NCI-H1105 treated with DMSO at 0.1 percent for 48 hours (cell line): ENCODE measurements at regions not wholly inside any gene's neighbourhood (a gene's known extent, or its start where the extent isn't known, plus 50 kb on each side); places are given as distances from the start of the nearest gene placed in this dataset.

Source experiments
- DNase-seq: peaks from one replicate; lab custom pipeline; 2025; lab: John Stamatoyannopoulos, UW

- DNase-seq = no peak
Observed at GRCh38 chr18:55732227-55733106, 144.5 kb upstream of the TCF4 start.

GRCh38 chr18:55731594-55732042 is 143.6 kb upstream of the TCF4 start:
- DNase-seq = no peak

DNA sequence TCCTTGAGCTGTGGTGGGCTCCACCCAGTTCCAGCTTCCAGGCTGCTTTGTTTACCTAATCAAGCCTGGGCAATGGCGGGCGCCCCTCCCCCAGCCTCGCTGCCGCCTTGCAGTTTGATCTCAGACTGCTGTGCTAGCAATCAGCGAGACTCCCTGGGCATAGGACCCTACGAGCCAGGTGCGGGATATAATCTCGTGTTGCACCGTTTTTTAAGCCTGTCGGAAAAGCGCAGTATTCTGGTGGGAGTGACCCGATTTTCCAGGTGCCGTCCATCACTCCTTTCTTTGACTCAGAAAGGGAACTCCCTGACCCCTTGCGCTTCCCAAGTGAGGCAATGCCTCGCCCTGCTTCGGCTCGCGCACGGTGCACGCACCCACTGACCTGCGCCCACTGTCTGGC is 133.0 kb upstream of the TCF4 start:
- peak; percentile 55 for DNase-seq

DNA sequence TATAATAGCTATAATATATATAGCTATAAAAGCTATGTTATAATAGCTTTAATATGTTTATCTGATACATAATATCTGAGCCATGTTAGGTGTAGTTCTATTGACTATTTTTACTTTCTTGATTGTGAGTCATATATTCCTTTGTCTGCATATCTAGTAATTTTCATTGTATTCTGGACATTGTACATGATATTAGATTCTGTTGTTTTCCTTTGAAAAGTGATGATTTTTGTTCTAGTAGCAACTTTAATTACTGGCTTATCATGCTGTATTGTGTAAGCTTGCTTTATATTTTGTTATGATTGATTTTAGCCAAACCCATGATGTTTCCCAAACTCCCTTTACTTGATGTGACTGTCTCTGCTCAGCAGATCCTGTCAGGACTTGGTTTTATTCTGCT is 125.7 kb upstream of the TCF4 start:
- no peak for DNase-seq

- no peak for DNase-seq
Observed at GRCh38 chr18:55706898-55707297, 118.9 kb upstream of the TCF4 start.

- DNase-seq = no peak
Observed at GRCh38 chr18:55699233-55699765, 111.3 kb upstream of the TCF4 start.

DNA sequence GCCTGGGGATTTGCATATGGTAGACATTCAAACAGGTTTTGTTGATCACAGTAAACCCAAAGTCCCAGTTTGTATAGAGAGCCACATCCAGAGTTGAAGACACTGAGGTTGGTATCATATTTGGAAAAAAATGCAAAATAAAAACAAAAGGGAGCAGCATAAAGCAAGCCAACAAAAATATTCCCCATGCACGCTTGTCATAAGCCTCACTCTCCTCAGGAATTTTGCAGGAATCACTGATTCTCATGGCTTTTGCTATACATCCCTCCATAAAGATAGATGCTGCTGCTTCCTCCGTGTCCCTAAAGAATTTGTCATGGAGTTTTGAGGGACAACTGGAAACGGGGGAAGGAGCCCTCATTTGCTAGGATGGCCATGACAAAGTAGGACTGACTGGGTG is 108.8 kb upstream of the TCF4 start:
- no peak for DNase-seq

DNA sequence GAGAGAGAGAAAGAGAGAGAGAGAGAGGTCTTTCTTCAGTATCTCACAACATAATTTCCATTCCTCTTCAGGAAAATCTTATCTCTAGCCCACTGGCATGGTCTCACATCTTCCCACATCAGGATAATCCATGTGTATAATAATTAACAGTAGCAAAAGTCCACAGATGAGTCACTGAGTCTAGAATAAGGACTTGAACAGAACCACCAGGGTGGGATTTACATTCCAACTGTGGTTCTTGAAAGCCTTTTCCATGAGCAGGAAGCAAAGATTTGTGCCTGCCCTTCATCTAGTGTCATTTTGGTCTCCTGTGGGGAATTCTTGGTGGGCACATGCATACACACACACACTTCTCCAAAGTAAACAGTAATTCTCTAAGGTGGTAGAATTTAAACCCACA is 107.1 kb upstream of the TCF4 start:
- DNase-seq = no peak

GRCh38 chr18:55694291-55694690 is 106.3 kb upstream of the TCF4 start:
- no peak for DNase-seq

- no peak for DNase-seq
Observed at GRCh38 chr18:55688030-55688429, 100.0 kb upstream of the TCF4 start.

GRCh38 chr18:55687106-55687505 is 99.1 kb upstream of the TCF4 start:
- DNase-seq = no peak

DNA sequence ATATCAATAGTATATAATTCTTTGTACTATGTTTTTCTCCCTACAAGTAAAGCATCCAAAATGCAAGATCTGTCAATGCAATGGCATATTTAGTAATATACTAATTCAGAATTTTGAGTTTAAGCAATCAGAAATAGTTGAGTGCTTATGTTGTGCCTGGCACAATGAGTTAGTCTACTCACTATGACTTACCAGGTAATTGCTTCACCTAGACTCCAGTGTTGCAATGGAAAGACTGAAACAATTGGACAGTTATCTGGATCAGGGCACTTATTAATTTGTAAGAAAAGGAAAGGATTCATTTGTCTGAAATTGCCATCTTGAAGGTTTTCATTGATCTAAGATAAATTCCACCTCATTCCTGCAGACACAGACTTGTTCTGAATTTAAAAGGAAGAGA is 97.6 kb upstream of the TCF4 start:
- no peak for DNase-seq

GRCh38 chr18:55672574-55673361 is 84.8 kb upstream of the TCF4 start:
- DNase-seq = no peak

GRCh38 chr18:55665506-55665905 is 77.5 kb upstream of the TCF4 start:
- peak; percentile 10 for DNase-seq

DNA sequence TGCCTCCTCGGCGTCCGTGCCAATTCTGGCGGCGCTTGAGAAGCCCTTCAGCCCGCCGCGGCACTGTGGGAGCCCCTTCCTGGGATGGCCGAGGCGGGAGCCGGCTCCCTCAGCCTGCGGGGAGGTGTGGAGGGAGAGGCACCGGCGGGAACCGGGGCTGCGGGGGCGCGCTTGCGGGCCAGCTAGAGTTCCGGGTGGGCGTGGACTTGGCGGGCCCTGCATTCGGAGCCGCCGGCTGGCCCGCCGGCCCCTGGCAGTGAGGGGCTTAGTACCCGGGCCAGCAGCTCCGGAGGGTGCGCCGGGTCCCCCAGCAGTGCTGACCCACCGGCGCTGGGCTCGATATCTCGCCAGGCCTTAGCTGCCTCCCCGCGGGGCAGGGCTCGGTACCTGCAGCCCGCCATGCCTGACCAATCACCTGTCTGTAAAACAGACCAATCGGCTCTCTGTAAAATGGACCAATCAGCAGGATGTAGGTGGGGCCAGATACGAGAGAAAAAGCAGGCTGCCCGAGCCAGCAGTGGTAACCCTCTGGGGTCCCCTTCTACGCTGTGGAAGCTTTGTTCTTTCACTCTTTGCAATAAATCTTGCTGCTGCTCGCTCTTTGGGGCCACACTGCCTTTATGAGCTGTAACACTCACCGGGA is 76.9 kb upstream of the TCF4 start:
- DNase-seq = peak; percentile 73

- no peak for DNase-seq
Observed at GRCh38 chr18:55663891-55664290, 75.9 kb upstream of the TCF4 start.

DNA sequence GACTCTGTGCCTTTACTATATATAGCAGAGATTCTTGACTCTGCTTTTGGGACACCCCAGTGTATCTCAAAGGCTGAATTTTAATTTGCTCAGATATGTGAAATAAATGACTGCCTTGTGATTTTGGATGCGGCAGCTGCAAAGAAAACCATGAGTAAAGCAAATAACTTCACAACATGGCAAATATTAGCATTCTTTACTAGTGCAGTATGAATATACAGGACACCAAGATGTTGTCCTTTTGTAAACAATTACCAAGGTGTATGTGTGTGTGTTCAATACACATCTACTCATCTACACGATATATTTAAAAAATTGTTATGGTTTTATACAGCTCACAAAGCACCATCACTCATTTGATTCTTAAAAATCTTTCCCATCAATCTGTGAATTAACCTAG is 70.6 kb upstream of the TCF4 start:
- no peak for DNase-seq

- no peak for DNase-seq
Observed at GRCh38 chr18:55657572-55658331, 69.8 kb upstream of the TCF4 start.

- DNase-seq = no peak
Observed at GRCh38 chr18:55654986-55655385, 67.0 kb upstream of the TCF4 start.

- DNase-seq = no peak
Observed at GRCh38 chr18:55651236-55651635, 63.2 kb upstream of the TCF4 start.

DNA sequence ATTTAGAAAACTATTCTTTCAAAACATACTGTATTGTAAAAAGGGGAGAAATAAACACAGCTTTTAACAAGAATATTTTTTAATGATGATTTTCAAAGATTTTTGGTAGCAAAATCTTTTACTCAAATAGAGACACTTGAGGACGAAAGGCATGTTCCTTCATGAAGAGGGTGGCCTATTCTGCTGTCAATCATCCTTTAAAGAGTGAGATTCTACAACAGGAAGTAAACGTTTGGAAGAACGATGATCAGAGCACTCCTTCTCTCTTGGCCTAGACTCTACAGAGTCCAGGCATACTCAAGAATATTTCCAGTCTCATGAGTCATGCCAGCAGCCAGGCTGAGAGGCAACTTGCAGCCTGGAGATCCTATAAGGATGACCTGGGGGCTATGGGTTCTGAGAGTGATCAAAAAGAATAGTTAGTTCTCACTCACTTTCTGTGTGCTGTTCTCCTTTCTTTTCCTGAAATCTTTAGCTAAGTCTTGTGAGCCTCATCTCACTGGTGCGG is 62.4 kb upstream of the TCF4 start:
- no peak for DNase-seq
